ENCODE measurements at regions not wholly inside any gene's neighbourhood (a gene's known extent, or its start where the extent isn't known, plus 50 kb on each side); places are given as distances from the start of the nearest gene placed in this dataset.
"Not testable (repeated sequence)": the region's sequence is repeated elsewhere in the genome, so short reads cannot be mapped to it uniquely, and the experiment has no call there.

DNA sequence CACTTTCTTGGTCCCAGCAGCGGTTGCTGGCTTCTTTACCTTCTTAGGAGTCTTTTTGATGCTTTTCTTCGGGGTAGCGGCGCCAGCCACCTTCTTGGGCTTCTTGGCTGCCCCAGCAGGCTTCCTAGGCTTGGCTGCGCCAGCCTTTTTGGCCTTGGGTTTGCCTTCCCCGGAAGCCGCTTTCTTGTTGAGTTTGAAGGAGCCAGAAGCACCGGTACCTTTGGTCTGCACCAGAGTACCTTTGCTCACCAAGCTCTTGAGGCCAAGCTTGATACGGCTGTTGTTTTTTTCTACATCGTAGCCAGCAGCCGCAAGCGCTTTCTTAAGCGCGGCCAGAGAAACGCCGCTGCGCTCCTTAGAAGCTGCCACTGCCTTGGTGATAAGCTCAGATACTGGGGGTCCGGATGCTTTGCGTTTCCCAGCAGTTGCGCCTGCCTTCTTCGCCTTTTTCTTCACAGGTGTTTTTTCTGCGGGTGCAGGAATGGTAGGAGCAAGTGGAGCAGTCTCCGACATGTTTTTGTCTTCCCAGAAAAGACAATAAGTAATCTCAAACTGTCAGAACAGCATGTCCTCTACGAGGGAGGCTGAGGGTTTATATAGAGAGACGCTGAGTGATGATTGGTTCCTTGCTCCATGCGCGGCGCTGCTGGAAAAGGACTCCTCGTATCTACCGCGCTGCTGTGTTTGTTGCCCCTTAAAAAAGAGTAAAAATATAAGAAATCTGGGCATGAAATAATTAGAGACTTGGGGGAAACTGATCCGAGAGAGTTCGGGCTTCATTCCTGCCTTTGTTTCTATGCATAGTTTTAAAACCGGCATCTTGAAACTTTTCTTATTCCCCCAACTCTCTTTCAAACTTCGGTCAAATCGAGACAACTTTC is 130.3 kb upstream of the BTN3A2 start:
- DNase-seq (ENCODE audit: low spot score), result peak; percentile 78

DNA sequence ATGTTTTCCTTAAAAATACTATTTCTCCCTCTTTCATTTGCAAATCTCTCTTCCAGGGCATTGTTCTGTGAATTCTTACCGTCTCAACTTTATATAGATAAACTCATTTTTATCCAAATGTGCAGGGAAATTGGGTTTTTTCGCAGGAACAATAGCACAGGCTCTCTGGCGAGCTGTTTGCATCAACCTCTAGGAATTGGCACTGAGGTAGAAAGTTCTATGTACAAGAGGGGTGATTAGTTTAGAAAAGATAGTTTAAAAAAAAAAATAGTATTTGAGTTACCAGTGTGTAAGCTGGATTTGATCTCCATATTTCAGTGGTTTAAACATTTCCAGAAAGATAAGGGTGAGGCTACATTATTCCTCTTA is 129.7 kb upstream of the BTN3A2 start:
- DNase-seq (ENCODE audit: low spot score), result no peak

DNA sequence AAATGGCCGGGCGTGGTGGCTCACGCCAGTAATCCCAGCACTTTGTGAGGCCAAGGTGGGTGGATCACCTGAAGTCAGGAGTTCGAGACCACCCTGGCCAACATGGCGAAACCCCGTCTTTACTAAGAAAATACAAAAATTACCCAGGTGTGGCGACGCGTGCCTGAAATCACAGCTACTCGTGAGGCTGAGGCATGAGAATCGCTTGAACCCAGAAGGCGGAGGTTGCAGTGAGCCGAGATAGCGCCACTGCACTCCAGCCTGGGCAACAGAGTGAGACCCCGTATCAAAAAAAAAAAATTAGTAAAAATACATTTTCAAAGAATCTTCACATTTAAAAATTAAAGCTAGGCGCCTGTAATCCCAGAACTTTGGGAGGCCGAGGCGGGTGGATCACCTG is 125.6 kb upstream of the BTN3A2 start:
- not testable (repeated sequence) for DNase-seq (ENCODE audit: low spot score)

DNA sequence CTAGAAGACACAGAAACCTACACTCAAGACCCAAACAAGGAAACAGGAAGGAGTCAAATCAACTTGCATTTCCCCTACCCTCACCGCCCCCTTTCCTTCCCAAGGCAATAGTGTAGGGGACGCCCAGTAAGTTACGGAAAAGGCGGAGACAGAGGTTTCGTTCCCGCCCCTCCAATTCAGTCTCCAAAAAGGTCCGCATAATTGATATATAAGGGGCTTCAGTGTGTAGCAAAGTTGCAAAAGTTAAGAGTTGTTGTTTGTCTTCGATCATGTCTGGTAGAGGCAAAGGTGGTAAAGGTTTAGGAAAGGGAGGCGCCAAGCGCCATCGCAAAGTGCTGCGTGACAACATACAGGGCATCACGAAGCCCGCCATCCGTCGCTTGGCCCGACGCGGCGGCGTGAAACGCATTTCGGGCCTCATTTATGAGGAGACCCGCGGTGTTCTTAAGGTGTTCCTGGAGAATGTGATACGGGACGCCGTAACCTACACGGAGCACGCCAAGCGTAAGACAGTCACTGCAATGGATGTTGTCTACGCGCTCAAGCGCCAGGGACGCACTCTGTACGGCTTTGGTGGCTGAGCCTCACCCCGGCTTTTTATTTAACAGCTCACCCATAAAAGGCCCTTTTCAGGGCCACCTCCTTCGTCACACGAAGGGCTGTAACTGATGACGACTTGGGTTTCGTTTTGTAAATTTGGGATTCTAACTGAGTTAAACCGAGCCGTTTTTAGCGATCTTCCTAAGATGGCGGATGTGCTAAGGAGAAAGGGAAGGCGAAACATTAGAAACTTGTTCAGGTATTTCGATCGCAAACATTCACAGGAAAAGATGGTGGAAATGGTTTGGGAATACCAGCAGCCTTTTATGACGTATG is 124.6 kb upstream of the BTN3A2 start:
- peak; percentile 78 for DNase-seq (ENCODE audit: low spot score)

DNA sequence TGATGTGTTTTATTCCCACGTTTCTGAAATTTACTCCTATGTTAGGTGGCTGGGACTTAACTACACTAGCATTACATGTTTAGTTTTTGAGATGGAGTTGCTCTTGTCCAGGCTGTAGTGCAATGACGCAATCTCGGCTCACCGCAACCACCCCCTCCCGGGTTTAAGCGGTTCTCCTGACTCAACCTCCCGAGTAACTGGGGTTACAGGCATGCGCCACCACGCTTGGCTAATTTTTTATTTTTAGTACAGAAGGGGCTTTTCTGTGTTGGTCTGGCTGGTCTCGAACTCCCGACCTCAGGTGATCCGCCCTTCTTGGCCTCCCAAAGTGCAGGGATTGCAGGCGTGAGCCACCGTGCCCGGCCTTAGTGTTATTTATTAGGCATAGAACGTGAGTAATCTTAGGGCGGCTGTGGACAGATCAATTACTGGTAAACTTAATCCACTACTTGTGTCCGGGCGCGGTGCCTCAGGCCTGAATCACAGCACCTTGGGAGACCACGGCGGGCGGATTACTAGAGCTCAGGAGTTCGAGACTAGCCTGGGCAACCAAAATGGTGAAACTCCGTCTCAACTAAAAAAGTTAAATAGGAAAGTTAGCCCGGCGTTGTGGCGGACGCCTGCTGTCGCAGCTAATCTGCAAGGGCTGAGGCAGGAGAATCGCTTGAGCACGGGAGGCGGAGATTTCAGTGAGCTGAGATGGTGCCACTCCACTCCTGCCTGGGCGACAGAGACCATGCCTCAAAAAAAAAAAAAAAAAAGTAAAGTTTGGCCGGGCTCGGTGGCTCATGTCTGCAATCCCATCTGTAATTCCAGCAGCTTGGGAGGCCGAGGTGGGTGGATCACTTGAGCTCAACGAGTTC is 123.7 kb upstream of the BTN3A2 start:
- no peak for DNase-seq (ENCODE audit: low spot score)

DNA sequence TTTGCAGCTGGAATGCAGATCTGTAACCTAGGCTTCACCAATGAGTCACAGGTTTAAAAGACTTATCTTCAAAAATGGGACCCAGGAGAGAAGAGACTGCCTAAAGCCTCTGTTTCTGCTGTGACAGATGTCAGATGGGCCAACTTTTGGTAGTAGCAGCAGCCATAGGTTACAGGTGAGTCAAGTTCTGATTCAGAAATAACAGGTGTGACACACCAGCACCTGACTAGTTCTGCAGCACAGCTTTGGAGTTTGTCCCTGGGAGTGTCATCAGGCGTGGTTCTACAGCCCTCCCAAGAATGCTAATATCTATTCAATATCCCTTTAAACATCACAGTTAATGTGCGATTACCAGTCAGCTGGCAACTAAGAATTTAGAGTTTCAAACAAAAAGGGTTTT is 121.9 kb upstream of the BTN3A2 start:
- DNase-seq (ENCODE audit: low spot score), result no peak

DNA sequence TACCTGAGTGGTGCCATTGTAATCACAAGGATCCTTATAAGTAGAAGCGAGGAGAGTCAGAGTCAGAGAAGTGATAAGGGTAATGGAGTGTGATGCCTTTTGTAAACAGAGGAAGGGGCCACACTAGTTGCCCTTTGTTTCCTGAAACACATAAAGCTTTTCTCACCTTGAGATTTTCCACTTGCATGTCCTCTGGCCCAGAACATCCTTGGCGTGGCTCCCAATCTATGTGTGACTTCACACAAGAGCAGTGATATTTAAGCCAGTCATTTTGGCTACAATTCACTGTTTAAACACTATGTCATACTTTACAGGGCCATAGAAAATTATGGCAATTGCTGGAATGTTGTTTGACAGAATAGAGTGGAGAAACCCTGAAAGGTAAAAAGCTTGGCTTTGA is 121.2 kb upstream of the BTN3A2 start:
- DNase-seq (ENCODE audit: low spot score), result no peak

DNA sequence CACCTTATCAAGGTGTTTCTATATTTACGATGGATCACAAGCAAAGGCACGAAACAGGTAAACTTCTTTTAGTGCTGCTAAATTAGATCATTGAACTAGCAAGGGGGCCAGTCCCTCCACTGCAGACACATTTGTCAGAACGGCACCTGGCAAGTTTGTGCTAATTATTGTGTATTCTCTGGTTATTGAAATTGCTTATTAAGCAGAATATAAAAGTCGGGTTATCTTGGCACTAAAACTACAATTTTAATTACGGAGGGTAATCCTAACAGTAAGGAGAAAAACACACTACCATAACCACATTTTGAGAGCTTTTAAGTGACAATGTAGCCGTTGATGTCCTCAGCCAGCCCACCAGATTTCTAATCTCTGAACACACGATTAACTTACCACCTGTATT is 118.9 kb upstream of the BTN3A2 start:
- no peak for DNase-seq (ENCODE audit: low spot score)

DNA sequence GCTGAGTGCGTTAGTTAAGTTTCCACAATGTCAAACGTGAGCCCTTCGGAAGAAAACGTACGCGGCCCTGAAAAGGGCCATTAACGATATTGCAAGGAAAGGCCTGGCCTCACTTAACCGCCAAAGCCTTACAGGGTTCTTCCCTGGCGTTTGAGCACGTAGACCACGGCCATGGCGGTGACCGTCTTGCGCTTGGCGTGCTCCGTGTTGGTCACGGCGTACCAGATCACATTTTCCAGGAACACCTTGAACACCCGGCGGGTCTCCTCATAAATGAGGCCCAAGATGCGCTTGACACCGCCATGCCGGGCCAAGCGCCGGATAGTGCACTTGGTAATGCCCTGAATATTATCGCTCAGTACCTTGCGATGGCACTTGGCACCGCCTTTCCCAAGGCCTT is 118.4 kb upstream of the BTN3A2 start:
- DNase-seq (ENCODE audit: low spot score), result no peak

DNA sequence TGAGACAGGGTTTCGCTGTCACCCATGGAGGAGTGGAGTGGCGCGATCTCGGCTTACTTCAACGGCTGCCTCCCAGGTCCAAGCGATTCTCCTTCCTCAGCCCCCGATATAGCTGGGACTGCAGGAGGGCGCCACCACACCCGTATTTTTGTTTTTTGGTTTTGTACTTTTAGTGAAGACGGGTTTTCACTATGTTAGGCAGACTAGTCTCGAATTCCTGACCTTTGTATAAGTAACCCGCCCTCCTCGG is 115.4 kb upstream of the BTN3A2 start:
- DNase-seq (ENCODE audit: low spot score), result no peak

DNA sequence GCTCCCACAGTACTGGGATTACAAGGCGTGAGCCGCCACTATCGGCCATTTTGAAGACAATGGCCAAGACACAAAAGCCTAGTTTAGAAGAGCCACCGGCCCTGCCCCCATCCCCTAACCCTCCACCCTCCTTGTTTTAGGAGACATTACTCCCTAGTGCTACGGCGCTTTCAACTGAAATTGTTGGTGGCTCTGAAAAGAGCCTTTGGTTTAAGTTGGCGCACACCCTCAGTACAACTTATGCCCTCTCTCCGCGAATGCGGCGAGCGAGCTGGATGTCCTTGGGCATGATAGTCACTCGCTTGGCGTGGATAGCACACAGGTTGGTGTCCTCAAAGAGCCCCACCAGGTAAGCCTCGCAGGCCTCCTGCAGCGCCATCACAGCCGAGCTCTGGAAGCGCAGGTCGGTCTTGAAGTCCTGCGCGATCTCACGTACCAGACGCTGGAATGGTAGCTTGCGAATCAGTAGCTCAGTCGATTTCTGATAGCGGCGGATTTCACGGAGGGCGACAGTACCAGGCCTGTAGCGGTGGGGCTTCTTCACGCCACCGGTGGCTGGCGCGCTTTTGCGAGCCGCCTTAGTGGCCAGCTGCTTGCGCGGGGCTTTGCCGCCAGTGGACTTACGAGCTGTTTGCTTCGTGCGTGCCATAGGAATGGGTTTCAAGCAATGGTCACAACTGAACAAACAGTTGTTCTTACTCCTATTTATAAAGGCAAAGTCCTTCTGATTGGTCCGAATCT is 114.9 kb upstream of the BTN3A2 start:
- DNase-seq (ENCODE audit: low spot score), result peak; percentile 39

DNA sequence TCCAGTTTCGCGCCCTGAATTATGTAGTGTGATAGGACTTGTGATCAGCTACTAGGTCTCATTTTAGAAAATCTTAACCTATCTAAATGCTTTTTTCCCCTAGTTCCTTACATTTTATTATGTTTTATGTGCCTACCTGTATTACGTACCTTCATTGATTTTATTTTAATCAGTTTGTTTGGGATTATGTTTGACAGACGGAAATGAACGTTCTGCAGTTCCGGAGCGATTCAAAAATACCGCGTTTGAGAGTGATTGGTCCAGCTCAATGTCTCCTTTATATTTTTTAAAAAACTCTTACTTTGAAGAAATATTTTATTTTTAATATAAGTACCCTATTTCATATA is 114.3 kb upstream of the BTN3A2 start:
- peak; percentile 46 for DNase-seq (ENCODE audit: low spot score)

DNA sequence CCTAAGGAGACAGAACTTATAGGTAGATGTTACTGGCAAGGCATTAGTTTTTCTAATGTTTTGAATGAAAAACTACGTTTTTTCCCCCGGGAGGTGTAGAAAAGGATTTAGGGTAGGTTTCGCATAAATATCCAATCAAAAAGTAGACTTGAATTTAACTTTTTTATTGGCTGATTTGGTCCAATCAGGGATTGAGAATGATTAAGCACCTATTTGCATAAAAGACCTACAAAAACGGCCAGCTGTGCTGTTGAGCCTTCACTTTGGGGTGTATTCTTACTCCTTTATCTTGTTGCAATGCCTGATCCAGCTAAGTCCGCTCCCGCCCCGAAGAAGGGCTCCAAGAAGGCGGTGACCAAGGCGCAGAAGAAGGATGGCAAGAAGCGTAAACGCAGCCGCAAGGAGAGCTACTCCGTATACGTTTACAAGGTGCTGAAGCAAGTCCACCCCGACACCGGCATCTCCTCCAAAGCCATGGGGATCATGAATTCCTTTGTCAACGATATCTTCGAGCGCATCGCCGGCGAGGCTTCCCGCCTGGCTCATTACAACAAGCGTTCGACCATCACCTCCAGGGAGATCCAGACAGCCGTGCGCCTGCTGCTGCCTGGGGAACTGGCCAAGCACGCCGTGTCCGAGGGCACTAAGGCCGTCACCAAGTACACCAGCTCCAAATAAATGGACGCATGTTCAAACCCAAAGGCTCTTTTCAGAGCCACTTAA is 113.5 kb upstream of the BTN3A2 start:
- DNase-seq (ENCODE audit: low spot score), result peak; percentile 84

DNA sequence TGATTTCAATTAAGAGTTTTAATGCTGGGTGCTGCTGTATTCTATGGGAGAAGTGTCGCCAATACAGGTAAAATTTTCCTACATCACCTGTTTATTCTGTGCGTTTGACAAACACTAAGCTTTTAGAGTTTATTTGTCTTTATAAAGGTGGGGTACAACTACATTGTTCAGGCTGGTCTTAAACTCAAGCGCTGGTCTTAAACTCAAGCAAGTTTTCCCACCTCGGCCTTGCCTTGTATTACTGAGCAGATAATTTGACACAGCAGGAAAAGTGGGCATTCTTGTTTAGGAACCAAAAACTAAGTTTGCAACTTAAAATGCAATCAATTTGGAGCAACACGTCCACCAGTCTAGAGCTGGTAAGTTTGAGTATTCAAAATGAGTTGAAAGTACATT is 112.9 kb upstream of the BTN3A2 start:
- DNase-seq (ENCODE audit: low spot score), result no peak

DNA sequence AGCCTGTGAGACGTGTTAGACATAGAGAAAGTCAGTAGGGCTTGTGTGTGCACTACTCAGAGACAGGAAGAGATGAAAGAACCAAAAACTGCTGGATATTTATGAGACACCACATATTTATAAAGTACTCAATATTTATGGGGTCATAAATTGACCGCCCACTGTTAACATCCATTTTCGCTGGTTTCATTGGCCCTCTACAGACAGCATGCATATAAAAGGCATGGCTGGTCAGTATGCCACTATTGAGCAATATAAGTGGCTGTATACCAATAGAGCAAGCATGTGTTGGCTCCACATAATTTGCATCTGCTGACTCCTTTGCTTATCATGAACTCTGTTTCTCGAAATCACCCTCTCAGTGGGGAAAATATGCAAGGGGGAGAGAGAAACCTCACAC is 110.3 kb upstream of the BTN3A2 start:
- DNase-seq (ENCODE audit: low spot score), result no peak

DNA sequence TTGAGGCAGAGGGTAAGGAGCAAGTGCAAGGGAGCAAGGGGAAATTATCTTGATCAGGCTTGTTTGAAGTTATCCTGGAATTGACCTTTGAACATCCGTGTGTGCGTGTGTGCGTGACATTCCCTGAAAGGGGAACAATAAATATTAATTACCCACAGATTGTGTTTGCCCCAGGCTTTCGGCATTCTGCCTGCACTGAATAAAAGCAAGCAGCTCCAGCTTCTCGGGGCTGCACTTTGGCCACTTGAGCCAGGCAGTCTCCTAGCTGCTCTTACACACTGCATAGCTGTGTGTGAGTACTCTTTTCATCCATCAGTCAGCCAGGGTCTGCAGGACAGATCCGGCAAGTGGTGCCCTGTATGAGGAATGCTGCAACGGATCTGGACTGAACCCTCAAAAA is 107.7 kb upstream of the BTN3A2 start:
- DNase-seq (ENCODE audit: low spot score), result no peak

DNA sequence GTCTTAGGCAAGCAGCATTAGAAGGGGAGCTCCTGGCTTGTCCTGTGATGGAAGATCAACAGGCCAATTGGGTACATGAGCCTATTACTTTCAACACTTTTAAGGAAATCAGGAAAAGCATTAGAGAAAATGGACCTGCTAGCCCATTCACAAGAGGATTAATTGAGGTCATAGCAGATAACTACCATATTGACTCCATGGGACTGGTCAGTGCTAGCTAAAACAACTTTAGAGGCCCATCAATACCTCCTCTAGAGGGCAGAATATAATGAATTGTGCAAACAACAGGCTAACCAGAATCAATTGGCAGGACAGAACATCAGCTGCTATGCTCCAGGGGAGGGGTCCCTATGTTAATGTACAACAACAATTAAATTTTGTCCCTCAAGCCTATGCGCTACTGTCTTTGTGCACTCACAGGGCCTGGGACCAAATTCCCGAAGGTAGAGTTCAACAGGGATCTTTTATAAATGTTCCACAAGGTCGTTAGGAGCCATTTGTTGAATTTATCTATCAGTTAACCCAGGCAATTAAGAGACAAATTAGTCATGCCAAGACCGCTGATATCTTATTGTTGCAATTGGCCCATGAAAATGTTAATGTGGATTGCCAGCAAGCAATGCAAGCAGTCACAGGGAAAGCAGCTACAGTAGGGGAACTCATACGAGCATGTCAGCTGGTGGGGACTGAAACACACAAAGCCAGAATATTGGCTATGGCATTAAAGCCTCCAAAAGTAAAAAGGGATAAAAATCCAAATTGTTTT is 106.6 kb upstream of the BTN3A2 start:
- DNase-seq (ENCODE audit: low spot score), result no peak

DNA sequence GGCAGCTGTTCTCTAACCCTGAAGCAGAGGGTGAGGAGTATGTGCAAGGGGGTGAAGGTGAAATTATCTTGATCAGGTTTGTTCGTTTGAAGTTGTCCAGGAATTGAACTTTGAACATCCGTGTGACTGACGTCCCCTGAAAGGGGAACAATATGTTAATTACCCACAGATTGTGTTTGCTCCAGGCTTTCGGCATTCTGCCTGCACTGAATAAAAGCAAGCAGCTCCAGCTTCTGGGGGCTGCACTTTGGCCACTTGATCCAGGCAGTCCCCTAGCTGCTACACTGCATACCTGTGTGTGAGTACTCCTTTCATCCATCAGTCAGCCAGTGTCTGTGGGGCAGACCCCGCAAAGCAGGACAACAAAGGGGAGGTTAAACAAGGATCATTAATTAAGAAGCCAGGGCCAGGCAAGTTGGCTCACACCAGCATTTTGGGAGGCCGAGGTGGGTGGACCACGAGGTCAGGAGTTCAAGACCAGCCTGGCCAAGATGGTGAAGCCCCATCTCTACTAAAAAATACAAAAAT is 104.8 kb upstream of the BTN3A2 start:
- DNase-seq (ENCODE audit: low spot score), result no peak

DNA sequence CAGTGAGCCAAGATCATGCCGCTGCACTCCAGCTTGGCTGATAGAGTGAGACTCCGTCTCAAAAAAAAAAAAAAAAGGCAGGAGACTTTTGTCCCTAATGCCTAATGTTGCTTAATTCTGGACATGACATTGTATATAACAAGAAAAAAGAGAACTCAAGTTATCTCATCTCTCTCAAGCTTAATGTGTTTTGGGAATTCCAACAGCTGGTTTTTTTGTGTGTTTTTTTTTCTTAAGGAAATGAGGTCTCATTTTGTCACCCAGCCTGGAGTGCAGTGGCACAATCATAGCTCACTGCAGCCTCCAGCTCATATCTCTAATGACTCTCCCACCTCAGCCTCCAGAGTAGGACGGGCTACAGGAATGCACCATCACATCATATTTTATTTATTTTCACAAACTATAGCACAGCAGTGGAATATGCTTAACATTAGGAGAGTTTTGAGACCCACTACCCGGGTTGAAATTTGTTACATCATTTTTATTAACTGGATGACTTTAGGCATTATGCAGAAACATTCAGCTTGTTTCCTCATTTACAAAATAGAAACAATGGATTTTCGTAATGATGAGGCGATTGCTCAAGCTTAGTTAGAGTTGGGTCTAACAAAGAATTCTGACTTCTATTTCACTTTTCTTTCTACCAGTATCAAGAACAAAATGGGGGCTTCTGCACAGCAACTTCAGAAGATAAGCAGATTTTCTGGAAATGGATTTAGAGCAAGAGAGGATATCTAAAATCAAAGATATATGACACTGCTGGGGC is 104.1 kb upstream of the BTN3A2 start:
- DNase-seq (ENCODE audit: low spot score), result no peak

DNA sequence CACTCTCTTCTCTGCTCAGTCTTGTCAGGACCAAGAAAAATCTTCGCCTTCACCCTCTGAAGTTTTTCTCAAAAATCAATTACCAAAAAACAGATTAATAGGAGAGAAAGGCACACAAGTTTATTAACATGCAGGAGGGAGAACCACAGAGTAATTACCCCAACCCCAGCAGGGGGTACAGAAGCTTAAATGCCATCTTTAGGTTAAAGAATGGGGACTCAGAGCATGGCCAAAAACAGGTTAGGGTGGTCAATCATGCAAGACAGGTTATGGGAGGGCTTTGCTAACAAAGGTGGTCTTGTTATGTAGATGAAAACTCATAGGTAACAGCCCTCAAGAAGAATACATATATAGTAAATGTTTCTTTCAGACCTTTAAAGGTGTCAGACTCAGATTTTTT is 100.5 kb upstream of the BTN3A2 start:
- DNase-seq (ENCODE audit: low spot score), result no peak
